Activated naive CD4-positive, alpha-beta T cell treated with anti-CD3 and anti-CD28 coated beads, Interleukin-2, amount 50 U/mL, for 72 hours (primary cell): ENCODE measurements at regions not wholly inside any gene's neighbourhood (a gene's known extent, or its start where the extent isn't known, plus 50 kb on each side); places are given as distances from the start of the nearest gene placed in this dataset.

Source experiments
- ATAC-seq, 2 donors: fragments of 150-1000 bp; cut with Tn5 transposase; 2 replicates each; pipeline ENCODE4 v1.10.0; 2021; ENCODE audit warnings: mild to moderate bottlenecking in 2 of 2, moderate library complexity in 2 of 2
- DNase-seq, 2 donors: peaks; one replicate each; pipeline ENCODE4 v3.0.0; 2021 to 2022; ENCODE audit warnings: low spot score in 2 of 2
- H3K27ac Mint-ChIP-seq, 2 donors: one replicate each; pipeline ENCODE4 v1.8.0; 2022; ENCODE audit warnings: mild to moderate bottlenecking in 2 of 2, mixed read lengths in 2 of 2
- H3K36me3 Mint-ChIP-seq, 2 donors: one replicate each; pipeline ENCODE4 v1.8.0; 2022; ENCODE audit warnings: mixed read lengths in 2 of 2
- H3K9me3 Mint-ChIP-seq, 2 donors: one replicate each; pipeline ENCODE4 v1.8.0; 2022; ENCODE audit warnings: mixed read lengths in 2 of 2

GRCh38 chr15:93897377-93897776 is 334.0 kb upstream of the MCTP2 start:
- Mint-ChIP-seq H3K27ac (no peak overlapping the region), H3K36me3 (no peaks in the 10 kb centered on the region), H3K9me3 (no peaks in the 10 kb centered on the region)
- ATAC-seq (no peak), DNase-seq (no peak)

DNA sequence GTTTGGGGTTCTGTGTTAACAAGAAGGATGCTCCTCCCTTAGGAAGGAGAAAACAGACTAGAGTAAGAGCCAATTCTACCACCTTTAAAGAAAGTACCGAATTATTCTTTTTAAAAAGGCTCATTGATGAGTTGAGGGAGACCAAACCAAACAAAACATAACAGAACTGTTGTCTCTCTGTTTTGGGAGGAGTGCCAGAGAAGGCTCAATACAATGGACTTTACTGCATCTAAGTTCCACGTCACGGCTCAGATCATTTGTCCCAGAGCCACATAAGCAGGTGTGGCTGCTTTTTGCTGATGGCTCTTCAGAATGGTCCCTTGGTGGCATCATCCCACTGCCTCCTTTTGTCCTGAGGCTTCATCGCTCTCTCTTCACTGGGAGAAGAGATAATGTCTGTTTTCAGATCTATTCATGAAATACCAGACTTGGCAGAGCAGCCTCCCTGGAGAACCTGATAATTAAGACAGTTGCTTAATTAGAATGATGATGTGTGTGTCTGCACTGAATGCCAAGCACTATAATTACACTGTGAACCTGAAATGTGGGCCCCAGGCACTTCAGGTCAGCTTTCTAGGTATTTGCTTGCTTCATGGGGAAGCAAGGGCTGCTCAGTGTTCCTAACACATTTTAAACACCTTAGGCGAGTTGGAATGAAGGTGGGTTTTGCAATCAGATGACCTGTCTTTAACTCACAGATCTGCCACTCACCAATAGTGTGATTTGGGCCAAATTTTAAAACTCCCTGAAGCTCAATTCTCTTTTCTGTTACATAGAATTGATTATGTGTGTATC is 335.2 kb upstream of the MCTP2 start:
- ATAC-seq (no peak), DNase-seq (no peak)
- Mint-ChIP-seq H3K27ac (no peak overlapping the region), H3K36me3 (no peaks in the 10 kb centered on the region), H3K9me3 (no peaks in the 10 kb centered on the region)

DNA sequence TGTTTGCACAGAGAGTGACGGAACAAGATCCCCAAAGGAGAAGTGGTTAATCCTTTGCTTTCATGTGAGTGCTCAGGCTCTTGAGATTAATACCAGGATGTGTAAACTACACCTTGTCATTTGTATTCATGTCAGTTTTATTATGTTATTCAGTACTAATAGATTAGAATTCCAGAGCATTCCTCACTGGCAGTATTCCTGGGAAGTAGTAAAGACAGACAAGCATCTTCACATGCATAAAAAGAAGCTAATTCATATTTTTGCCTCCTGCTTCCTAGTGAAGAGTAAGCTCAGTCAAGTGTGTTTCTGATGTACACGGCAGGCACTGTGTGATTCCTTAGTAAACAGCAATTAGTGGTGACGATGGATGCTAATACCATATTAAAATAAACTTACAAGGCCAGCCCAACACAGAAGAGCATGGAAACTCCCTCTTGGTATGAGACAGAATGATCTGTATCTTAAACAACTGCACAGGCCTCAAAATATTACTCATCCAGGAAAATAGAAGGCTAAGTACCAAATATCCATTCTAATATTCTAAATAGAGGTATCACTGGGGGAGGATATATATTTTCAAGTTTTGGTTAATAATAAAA is 336.8 kb upstream of the MCTP2 start:
- Mint-ChIP-seq H3K27ac (no peak overlapping the region), H3K9me3 (no peaks in the 10 kb centered on the region), H3K36me3 (no peaks in the 10 kb centered on the region)
- DNase-seq (no peak), ATAC-seq (no peak)

GRCh38 chr15:93887151-93887550 is 344.2 kb upstream of the MCTP2 start:
- DNase-seq (no peak), ATAC-seq (no peak)
- no peaks in the 10 kb centered on the region for H3K36me3 Mint-ChIP-seq
- no peak overlapping the region for H3K27ac Mint-ChIP-seq
- no peaks in the 10 kb centered on the region for H3K9me3 Mint-ChIP-seq

GRCh38 chr15:93882779-93883178 is 348.6 kb upstream of the MCTP2 start:
- H3K36me3 Mint-ChIP-seq: no peaks in the 10 kb centered on the region
- ATAC-seq (no peak), DNase-seq (no peak)
- no peak overlapping the region for H3K27ac Mint-ChIP-seq
- no peaks in the 10 kb centered on the region for H3K9me3 Mint-ChIP-seq

GRCh38 chr15:93882141-93882540 is 349.2 kb upstream of the MCTP2 start:
- DNase-seq (no peak), ATAC-seq (no peak)
- H3K36me3 Mint-ChIP-seq: no peaks in the 10 kb centered on the region
- no peaks in the 10 kb centered on the region for H3K9me3 Mint-ChIP-seq
- H3K27ac Mint-ChIP-seq: no peak overlapping the region

GRCh38 chr15:93881310-93881709 is 350.1 kb upstream of the MCTP2 start:
- H3K27ac Mint-ChIP-seq: no peak overlapping the region
- no peak for ATAC-seq
- no peaks in the 10 kb centered on the region for H3K36me3 Mint-ChIP-seq
- no peak for DNase-seq
- no peaks in the 10 kb centered on the region for H3K9me3 Mint-ChIP-seq

- DNase-seq (no peak), ATAC-seq (no peak)
- no peak overlapping the region for H3K27ac Mint-ChIP-seq
- no peaks in the 10 kb centered on the region for H3K9me3 Mint-ChIP-seq
- no peaks in the 10 kb centered on the region for H3K36me3 Mint-ChIP-seq
These were observed 351.0 kb upstream of the MCTP2 start for GRCh38 chr15:93880358-93880757.

GRCh38 chr15:93870583-93870982 is 360.8 kb upstream of the MCTP2 start:
- no peak for ATAC-seq
- Mint-ChIP-seq H3K9me3 (no peaks in the 10 kb centered on the region), H3K36me3 (no peaks in the 10 kb centered on the region), H3K27ac (no peak overlapping the region)
- DNase-seq: no peak

DNA sequence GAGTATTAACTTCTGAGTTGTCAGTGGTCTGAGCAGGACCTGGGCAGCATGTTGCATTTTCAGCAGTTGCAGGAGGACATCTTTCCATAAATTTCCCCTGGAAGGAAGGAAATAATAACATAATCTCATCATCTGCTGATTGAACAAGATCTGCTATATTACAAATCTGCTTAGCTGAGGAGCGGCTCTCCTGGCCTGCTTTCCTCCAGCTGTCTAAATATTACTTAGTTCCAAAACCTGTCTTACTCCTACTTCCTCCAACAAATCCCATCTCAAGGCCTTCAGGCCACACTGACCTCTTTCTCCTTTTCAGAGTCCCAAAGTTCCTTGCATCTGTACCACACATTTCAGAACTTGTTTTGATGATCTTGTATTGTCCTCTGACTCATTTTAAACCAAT is 364.4 kb upstream of the MCTP2 start:
- no peaks in the 10 kb centered on the region for H3K36me3 Mint-ChIP-seq
- DNase-seq: no peak
- ATAC-seq: no peak
- no peaks in the 10 kb centered on the region for H3K9me3 Mint-ChIP-seq
- no peak overlapping the region for H3K27ac Mint-ChIP-seq

- no peaks in the 10 kb centered on the region for H3K9me3 Mint-ChIP-seq
- no peak for ATAC-seq
- H3K36me3 Mint-ChIP-seq: no peaks in the 10 kb centered on the region
- H3K27ac Mint-ChIP-seq: no peak overlapping the region
- DNase-seq: no peak
These were observed 364.9 kb upstream of the MCTP2 start for GRCh38 chr15:93866476-93866875.

GRCh38 chr15:93865586-93865985 is 365.8 kb upstream of the MCTP2 start:
- Mint-ChIP-seq H3K27ac (no peak overlapping the region), H3K36me3 (no peaks in the 10 kb centered on the region), H3K9me3 (no peaks in the 10 kb centered on the region)
- ATAC-seq (no peak), DNase-seq (no peak)

- ATAC-seq: no peak
- no peaks in the 10 kb centered on the region for H3K36me3 Mint-ChIP-seq
- no peaks in the 10 kb centered on the region for H3K9me3 Mint-ChIP-seq
- no peak for DNase-seq
- H3K27ac Mint-ChIP-seq: no peak overlapping the region
These were observed 368.6 kb upstream of the MCTP2 start for GRCh38 chr15:93862791-93863190.

DNA sequence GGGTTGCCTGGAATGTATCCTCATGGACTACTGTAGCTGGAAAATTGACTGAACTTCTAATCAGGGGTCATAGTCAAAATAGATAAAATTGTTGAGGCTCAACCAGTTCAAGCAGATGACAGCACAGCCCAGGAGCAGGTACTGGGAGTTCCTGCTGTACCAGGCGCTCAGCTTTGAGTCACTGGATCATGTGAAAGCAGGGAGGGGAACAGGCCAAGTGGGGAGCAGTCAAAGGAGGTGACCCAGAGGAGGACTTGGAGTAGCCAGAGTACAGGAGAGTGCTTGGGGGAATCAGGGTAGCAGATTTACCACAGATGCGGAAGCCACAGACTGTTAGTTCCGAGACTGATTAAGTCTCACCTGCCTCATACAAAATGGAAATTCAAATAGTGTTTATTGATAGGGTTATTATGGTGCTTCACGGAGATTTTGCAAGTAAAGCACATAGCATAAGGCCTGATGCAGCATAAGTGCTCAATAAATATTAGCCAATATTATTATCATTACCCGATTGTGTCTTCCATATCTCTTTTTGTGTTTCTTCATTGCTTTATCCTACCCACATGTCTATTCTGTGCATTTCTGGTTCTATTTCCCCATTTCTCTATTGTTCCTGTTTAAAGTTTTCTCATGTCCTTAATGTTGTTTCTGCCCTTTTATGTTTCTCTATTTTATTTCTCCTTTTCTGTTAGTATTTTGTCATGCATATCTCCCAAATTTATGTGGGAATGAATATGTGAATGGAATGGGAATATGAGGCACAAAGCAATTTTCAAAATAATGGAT is 369.2 kb upstream of the MCTP2 start:
- ATAC-seq: no peak
- H3K27ac Mint-ChIP-seq: no peak overlapping the region
- H3K36me3 Mint-ChIP-seq: no peaks in the 10 kb centered on the region

DNA sequence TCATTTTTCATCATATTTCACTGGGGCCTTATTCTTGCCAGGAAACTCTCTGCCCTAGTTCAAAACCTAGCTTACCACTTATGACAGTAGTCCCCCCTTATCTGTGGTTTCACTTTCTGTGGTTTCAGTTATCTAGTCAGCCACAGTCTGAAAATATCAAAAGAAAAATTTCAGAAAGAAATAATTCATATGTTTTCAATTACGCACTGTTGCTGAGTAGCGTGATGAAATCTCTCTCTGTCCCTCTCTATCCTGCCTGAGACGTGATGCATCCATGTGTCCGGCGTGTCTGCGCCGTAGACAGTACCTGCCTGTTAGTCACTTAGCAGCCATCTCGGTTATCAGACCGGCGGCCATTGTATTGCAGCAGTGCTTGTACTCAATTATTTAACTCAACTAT is 369.9 kb upstream of the MCTP2 start:
- H3K9me3 Mint-ChIP-seq: no peaks in the 10 kb centered on the region
- DNase-seq: no peak
- no peak for ATAC-seq
- no peak overlapping the region for H3K27ac Mint-ChIP-seq
- H3K36me3 Mint-ChIP-seq: no peaks in the 10 kb centered on the region

More for the DNA sequence above, 369.2 kb upstream of the MCTP2 start:
- DNase-seq: no peak
- no peaks in the 10 kb centered on the region for H3K9me3 Mint-ChIP-seq

- no peaks in the 10 kb centered on the region for H3K36me3 Mint-ChIP-seq
These were observed 370.7 kb upstream of the MCTP2 start for GRCh38 chr15:93860701-93861100.

GRCh38 chr15:93859176-93859575 is 372.2 kb upstream of the MCTP2 start:
- H3K9me3 Mint-ChIP-seq: no peaks in the 10 kb centered on the region
- H3K27ac Mint-ChIP-seq: no peak overlapping the region
- ATAC-seq (no peak), DNase-seq (no peak)
- H3K36me3 Mint-ChIP-seq: no peaks in the 10 kb centered on the region

More at GRCh38 chr15:93860701-93861100, 370.7 kb upstream of the MCTP2 start:
- no peak overlapping the region for H3K27ac Mint-ChIP-seq
- DNase-seq: no peak
- no peak for ATAC-seq
- H3K9me3 Mint-ChIP-seq: no peaks in the 10 kb centered on the region
